GM19397 (cell line): ENCODE measurements at regions not wholly inside any gene's neighbourhood (a gene's known extent, or its start where the extent isn't known, plus 50 kb on each side); places are given as distances from the start of the nearest gene placed in this dataset.
"Not testable (repeated sequence)": the region's sequence is repeated elsewhere in the genome, so short reads cannot be mapped to it uniquely, and the experiment has no call there.

Source experiments
- ATAC-seq: cut with Tn5 transposase; IDR thresholded peaks from one replicate; pipeline ENCODE4 v1.9.1; 2021; ENCODE audit warnings: mild to moderate bottlenecking, moderate library complexity; ENCODE audit not compliant: unreplicated experiment

DNA sequence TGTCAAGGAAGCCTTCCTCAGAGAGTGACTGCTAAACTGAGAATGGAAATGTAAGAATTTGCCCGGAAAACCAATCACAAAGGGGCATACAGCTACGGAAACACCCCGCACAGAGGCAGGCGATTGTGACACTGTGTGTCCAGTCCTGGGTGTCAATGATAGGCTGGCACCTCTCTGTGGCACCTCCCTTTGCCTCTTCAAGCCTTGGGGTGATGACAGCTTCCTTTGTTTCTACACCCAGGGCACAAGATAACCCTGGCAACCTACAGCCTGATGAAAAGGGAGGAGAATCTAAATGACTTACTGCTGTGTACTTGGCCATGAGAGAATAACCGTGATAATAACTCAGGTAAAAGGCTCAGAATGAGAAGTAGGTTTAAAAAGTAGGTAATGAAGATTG, 93.6 kb upstream of the SSTR4 start:
- no peak for ATAC-seq

- no peak for ATAC-seq
Measured at GRCh38 chr20:22942742-22943141, 92.4 kb upstream of the SSTR4 start.

- no peak for ATAC-seq
Measured at GRCh38 chr20:22944062-22944461, 91.0 kb upstream of the SSTR4 start.

- ATAC-seq = no peak
Measured at GRCh38 chr20:22944936-22945335, 90.2 kb upstream of the SSTR4 start.

- no peak for ATAC-seq
Measured at GRCh38 chr20:22946596-22946995, 88.5 kb upstream of the SSTR4 start.

DNA sequence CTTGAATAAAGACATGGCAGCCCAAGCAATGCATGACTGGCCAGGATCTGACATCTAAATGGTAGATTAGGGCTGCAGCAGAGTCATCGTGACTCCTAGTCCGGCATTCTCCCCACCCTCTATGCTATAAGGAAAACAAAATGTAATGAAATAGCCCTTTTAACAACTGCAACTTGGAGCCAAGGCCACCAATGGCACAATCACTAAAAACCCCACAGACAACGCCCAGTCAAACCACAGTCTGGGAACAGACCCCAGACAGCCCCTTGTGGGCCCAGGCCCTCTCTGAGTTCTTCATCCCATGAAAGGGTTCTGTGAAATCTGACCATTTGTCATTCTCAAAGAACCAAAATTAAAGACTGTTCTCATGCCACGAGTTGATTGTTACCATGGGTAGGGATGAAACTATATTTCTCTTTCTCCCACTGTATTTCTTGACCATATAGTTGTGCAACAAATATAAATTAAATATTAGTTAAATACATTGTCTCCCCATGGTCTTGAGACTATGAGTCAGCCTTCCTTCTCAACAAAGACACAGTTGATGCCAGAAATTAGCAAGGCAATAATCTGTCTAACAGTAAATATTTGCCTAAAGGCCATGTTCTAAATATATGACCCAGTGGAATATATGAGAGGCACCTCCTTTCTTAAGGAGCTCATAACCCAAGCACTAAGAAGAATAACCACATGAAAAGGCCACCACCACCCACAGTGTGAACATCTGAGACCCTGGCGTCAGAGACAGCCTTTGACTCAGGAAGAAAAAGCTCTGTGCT, 85.6 kb upstream of the SSTR4 start:
- no peak for ATAC-seq

DNA sequence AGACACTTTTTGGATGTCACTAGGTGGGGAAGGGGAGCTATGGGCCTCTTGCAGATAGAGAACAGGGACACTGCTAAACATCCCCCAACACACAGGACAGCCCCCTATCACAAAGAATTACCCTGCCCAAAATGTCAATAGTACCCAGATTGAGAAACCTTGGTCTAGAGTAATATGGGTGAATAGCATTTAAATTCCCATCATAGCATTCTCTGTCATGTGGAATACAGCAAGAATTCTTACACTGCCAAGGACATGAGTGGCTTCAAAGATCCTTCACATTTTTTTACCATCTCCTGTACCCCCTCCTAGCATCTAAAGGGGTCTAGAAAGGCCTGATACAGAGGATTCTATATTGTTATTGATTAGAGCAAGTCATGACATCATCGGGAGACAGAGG, 83.1 kb upstream of the SSTR4 start:
- ATAC-seq = no peak

DNA sequence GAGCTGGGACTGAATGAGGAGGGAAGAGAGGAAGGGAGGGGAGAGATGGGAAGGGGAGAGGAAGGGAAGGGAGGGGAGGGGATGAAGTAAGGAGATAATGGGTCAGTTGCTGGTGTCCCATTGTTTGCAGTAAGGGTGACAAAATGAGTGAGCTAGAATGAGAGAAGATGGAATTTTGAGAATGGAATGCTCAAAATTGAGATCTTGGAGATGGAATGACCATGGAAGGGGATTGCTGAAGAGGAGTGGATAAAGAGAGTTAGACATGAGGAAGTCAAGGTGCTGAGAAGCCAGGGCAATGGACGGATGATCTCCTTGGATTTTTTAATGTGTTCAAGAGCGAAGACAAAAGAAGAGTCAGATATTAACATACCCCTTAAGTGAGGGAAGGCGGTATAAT, 80.5 kb upstream of the SSTR4 start:
- no peak for ATAC-seq

DNA sequence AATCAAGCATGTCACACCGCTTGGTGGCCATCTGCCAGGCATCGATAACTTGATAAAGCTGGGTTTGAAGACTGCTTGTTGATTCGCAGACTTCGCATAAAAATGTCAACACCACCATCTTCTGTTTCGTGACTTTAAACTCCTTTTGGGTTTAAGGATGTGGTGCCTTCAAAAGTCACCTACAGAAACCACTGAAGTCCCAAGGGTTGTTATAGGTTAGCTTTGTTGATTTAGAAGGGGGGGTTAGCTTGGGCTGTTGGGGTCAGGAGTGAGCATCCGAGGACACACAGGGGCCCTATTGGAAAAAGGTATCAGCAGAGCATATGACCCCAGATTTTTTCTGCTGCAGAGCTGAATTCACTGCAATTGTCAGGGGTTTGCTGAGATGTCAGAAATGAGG, 76.7 kb upstream of the SSTR4 start:
- ATAC-seq = no peak

DNA sequence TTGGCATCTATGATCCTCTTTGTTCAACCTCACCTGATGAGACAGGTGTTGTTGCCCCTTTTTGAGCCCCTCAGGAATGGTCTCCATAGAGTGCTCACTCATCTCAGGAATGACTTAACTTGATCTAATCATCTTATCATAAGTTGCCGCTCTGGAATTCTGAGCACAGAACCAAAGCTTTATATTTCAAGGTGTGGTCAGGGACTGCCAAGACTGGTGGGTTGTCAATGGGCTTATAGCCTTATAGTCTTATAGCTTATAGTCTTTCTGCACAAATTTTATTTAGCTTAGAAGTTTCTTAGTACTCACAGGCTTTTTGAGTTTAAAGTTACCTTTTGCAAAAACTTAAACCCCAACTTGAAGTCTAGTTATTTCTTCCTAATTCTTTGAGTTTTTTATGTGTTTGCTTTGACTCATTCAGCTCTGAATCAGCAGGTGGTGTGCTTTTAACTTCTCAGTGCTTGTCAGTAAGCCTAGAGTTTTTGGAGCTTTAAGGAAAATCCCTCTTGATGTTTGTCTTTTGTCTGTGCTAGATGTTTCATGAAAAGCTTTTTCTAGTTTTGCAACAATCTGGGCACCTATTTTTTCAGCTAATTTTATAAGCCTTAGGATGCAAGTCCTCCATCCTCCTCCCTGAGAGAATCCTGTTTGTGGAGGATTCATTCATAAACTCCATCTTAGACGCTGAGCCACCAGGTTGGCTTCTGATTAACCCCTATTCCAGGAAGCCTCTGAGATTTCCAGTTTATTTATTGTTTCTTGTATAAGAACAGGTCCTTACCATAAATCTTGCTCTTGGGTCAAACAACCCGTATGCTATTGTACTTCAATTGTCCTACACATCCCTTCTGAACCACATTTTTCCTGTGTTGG, 72.3 kb upstream of the SSTR4 start:
- no peak for ATAC-seq

DNA sequence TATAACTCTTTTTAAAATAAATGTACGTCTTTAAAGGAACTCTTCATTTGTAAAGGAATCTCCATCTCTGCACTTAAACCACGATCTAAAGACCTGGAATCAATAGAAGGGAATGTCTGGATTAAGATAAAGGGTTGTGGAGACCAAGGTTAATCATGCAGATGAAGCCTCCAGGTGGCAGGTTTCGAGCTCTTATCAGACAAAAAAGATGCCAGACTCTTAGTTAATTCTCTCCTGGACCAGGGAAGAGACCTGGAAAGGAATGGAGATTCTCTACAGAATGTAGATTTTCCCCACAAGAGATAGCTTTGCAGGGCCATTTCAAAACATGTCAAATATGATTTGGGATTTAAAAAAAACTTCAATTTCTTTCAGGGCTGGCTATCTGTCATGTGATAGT, 71.5 kb upstream of the SSTR4 start:
- no peak for ATAC-seq

DNA sequence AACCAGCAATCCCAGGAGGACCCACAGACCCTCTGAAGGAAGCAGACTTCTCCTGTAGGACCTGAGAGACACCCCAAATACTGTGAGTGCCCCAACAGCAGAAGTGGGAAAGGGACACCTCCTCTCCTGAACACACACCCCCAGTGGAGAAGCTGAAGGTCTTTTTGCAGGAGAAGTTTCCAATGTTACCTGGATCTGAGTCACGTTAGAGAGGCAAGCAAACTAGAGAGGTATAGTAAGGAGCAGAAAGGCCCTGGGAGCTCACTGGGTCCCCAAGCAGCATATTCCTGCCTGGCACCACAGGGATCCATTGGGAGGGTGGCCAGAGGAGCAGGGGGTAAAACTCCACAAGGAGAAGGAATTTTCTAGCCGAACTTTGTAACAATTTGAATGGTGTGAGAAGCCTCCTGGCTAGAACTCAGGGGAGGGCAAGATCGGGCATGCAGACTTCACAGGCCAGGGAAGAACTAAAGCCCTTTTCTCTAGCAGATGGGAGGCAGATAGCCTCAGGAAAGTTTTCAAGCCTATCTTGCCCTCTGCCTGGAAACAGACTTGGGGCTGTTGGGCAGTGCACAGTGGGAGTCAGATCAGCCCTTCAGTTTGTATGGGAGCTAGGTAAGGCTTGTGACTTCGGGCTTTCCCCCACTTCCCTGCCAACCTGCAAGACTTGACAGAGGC, 68.2 kb upstream of the SSTR4 start:
- ATAC-seq = no peak

DNA sequence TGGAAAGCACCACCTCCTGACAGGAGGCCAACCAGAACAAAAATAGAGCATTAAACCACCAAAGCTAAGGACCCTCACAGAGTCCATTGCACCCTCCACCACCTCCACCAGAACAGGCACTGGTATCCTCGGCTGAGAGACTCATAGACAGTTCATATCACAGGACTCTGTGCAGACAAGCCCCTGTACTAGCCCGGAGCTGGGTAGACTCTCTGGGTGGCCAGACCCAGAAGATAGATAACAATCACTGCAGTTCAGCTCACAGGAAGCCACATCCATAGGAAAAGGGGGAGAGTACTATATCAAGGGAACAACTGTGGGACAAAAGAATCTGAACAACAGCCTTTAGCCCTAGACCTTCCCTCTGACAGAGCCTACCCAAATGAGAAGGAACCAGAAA, 67.4 kb upstream of the SSTR4 start:
- not testable (repeated sequence) for ATAC-seq

- not testable (repeated sequence) for ATAC-seq
Measured at GRCh38 chr20:22969031-22969430, 66.1 kb upstream of the SSTR4 start.

DNA sequence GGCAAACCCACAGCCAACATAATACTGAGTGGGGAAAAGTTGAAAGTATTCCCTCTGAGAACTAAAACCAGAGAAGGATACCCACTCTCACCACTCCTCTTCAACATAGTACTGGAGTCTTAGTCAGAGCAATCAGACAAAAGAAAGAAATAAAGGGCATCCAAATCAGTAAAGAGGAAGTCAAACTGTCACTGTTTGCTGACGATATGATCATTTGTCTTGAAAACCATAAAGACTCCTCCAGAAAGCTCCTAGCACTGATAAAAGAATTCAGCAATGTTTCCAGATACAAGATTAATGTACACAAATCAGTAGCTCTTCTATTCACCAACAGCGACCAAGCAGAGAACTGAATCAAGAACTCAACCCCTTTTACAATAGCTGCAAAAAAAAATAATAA, 64.0 kb upstream of the SSTR4 start:
- ATAC-seq = not testable (repeated sequence)

GRCh38 chr20:22974354-22974753, 60.8 kb upstream of the SSTR4 start:
- no peak for ATAC-seq

- ATAC-seq = no peak
Measured at GRCh38 chr20:22977047-22977785, 57.9 kb upstream of the SSTR4 start.

DNA sequence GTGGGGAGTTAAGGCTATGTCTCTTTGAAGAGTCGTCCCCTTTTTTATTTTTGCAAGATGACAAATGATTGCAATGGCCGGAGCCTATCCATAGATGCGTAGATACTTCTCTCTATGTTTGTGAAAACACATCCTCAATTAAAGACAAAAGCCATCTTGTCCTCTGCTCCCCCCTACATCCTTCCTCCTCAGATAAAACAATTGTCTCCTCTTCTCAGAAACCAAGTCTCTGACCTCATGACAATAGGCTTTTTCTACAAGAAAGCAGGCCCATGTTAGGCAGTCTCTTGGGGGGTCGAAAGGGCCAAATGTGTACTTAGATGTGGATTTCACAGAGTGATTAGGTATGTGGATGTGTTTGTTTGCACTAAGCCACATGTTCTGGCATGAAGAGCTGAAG, 51.1 kb upstream of the SSTR4 start:
- no peak for ATAC-seq

DNA sequence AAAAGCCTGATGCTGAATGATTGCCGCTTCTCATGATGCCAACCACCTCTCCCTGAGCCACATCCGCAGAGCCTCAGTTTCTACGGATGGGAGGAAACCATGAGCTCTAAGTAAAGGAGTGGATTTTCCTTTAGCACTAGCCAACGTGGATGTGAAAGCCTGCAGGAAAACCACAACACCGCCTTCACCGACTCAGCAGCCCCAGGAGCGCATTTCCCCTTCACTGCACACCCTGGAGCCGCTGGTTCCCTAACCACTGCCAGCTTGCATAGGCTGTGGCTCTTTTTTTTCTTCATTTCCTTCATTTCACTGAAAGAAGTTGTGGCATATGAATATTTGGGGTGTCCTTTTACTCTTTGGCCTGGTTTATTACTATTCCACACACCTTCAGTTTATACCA, 50.5 kb upstream of the SSTR4 start:
- ATAC-seq = no peak

DNA sequence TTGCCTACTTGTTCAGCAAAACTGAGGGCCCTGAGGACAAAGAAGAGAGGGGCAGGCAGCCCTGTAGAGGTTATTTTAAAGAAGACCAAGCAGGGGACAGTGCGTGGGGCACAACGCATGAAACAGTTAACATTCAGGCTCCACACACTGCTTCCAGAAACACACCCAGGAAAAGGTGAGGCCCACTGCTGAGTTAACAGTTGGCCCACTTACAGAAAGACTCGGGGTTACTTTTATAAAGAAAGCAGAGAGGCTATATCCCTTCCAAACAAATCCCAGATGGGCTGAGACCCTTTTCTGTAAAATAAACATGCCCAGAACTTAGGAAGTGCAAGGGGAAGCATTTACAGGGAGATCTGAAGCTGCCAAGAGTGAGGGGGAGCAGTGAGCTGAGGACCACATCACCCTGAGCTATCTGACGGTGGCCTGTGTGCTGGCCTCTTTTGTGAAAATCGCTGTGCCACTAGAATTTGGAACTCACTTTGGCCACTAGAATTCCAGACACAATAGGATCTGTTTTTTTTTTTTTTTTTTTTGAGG, 49.8 kb upstream of the SSTR4 start:
- no peak for ATAC-seq
